Liver (tissue), 8 donors: ENCODE measurements at regions not wholly inside any gene's neighbourhood (a gene's known extent, or its start where the extent isn't known, plus 50 kb on each side); places are given as distances from the start of the nearest gene placed in this dataset.

Experiments used
- DNase-seq: peaks from one replicate; pipeline ENCODE4 v3.0.0-alpha.2; 2017; ENCODE audit warnings: low spot score
- H3K27ac ChIP-seq, 2 donors: one replicate each; pipeline ENCODE4 v1.7.0; 2013; ENCODE audit warnings: inconsistent platforms in 2 of 2, low read length in 2 of 2, control low read depth in 1 of 2, low read depth in 1 of 2, mild to moderate bottlenecking in 1 of 2
- H3K27me3 ChIP-seq, 4 donors: one replicate each; pipeline versions ENCODE4 v1.6.1 to v1.7.0; 2013; ENCODE audit warnings: low read length in 3 of 4, inconsistent platforms in 1 of 4, mild to moderate bottlenecking in 1 of 4, moderate library complexity in 1 of 4; ENCODE audit not compliant: control insufficient read depth in 4 of 4, insufficient read depth in 4 of 4
- H3K36me3 ChIP-seq, 4 donors: one replicate each; pipeline versions ENCODE4 v1.6.1 to v1.7.0; 2013; ENCODE audit warnings: low read length in 3 of 4, mild to moderate bottlenecking in 3 of 4, low read depth in 1 of 4, moderate library complexity in 1 of 4; ENCODE audit not compliant: control insufficient read depth in 4 of 4, insufficient read depth in 3 of 4
- H3K4me1 ChIP-seq, 4 donors: one replicate each; pipeline versions ENCODE4 v1.6.1 to v1.7.0; 2013; ENCODE audit warnings: low read length in 3 of 4, mild to moderate bottlenecking in 3 of 4, moderate library complexity in 1 of 4; ENCODE audit not compliant: control insufficient read depth in 4 of 4, insufficient read depth in 4 of 4
- H3K4me3 ChIP-seq, 3 donors: one replicate each; pipeline versions ENCODE4 v1.6.1 to v1.7.0; 2013; ENCODE audit warnings: low read length in 3 of 3, control low read depth in 1 of 3, low read depth in 1 of 3, mild to moderate bottlenecking in 1 of 3
- H3K9ac ChIP-seq, 2 donors: one replicate each; pipeline ENCODE4 v1.7.0; 2013; ENCODE audit warnings: low read length in 2 of 2, mild to moderate bottlenecking in 2 of 2, moderate library complexity in 2 of 2, control low read depth in 1 of 2, low read depth in 1 of 2
- H3K9me3 ChIP-seq, 4 donors: one replicate each; pipeline versions ENCODE4 v1.6.1 to v1.7.0; 2013; ENCODE audit warnings: low read length in 3 of 4; ENCODE audit not compliant: control insufficient read depth in 4 of 4
- CTCF ChIP-seq: fragments of 150-350 bp; IDR thresholded peaks from 2 replicates; pipeline ENCODE4 v1.5.1; 2017; ENCODE audit warnings: improper control_type of control experiment, low read depth, low read length; ENCODE audit not compliant: missing input control
- EGR1 ChIP-seq, 2 donors: IDR thresholded peaks; 2 replicates each; pipeline ENCODE4 v1.6.1; 2016 to 2018; ENCODE audit warnings: antibody characterized with exemption in 2 of 2, low read depth in 2 of 2
- FOXA2 ChIP-seq: IDR thresholded peaks from 2 replicates; pipeline ENCODE4 v1.6.1; 2016; ENCODE audit warnings: antibody characterized with exemption
- GABPA ChIP-seq, 2 donors: IDR thresholded peaks in 1 of 2; conservative IDR thresholded peaks in 1 of 2; 2 replicates each; pipeline ENCODE4 v1.6.1; 2016; ENCODE audit warnings: antibody characterized with exemption in 2 of 2, mild to moderate bottlenecking in 1 of 2, moderate library complexity in 1 of 2
- HNF4G ChIP-seq: IDR thresholded peaks from 2 replicates; pipeline ENCODE4 v1.6.1; 2016; ENCODE audit warnings: antibody characterized with exemption
- JUND ChIP-seq, 2 donors: IDR thresholded peaks; 2 replicates each; pipeline ENCODE4 v1.6.1; 2016; ENCODE audit warnings: antibody characterized with exemption in 2 of 2
- NR2F2 ChIP-seq: IDR thresholded peaks from 2 replicates; pipeline ENCODE4 v1.6.1; 2016; ENCODE audit warnings: antibody characterized with exemption
- RAD21 ChIP-seq, 2 donors: IDR thresholded peaks; 2 replicates each; pipeline ENCODE4 v1.6.1; 2016; ENCODE audit warnings: antibody characterized with exemption in 2 of 2, mild to moderate bottlenecking in 2 of 2
- REST ChIP-seq: IDR thresholded peaks from 2 replicates; pipeline ENCODE4 v1.6.1; 2016; ENCODE audit warnings: antibody characterized with exemption, mild to moderate bottlenecking
- RXRA ChIP-seq, 2 donors: IDR thresholded peaks; 2 replicates each; pipeline ENCODE4 v1.6.1; 2017 to 2018; ENCODE audit warnings: antibody characterized with exemption in 2 of 2, mild to moderate bottlenecking in 1 of 2
- SP1 ChIP-seq: IDR thresholded peaks from 2 replicates; pipeline ENCODE4 v1.6.1; 2018; ENCODE audit warnings: antibody characterized with exemption, mild to moderate bottlenecking
- TAF1 ChIP-seq: conservative IDR thresholded peaks from 2 replicates; pipeline ENCODE4 v1.6.1; 2016; ENCODE audit warnings: antibody characterized with exemption, mild to moderate bottlenecking
- YY1 ChIP-seq: IDR thresholded peaks from 2 replicates; pipeline ENCODE4 v1.6.1; 2016; ENCODE audit warnings: antibody characterized with exemption, mild to moderate bottlenecking
- ZBTB33 ChIP-seq: IDR thresholded peaks from 2 replicates; pipeline ENCODE4 v1.6.1; 2016; ENCODE audit warnings: antibody characterized with exemption
- WGBS: extraction: QIAGEN DNeasy Blood & Tissue Kit; methylation state at CpG from one replicate; pipeline ENCODE4 v1.1.7; 2013; 5-methylcytosine and 5-hydroxymethylcytosine counted together
- TF ChIP-seq, protein P1 (sequence below): IDR thresholded peaks from 2 replicates; pipeline ENCODE4 v1.6.1; 2016; ENCODE audit warnings: antibody characterized with exemption
- donor health status: healthy.
- donor health status: healthy.
- donor health status: healthy.
- donor health status: healthy.
- donor health status: healthy.

- Histone ChIP-seq H3K9me3 (peaks cover 0 to 18% (median 5%) of the 10 kb centered on the region in 4 donors), H3K36me3 (no peaks in the 10 kb centered on the region), H3K27me3 (peaks cover 0 to 4% (median 0%) of the 10 kb centered on the region in 4 donors), H3K4me3 (no peak overlapping the region), H3K9ac (no peak overlapping the region), H3K27ac (no peak overlapping the region), H3K4me1 (no peaks in the 10 kb centered on the region)
- no peak for TF ChIP-seq TAF1
- TF ChIP-seq EGR1 (IDR thresholded peaks at IDR 0.05; ENCODE audit: low read depth in 2 of 2), result no peak
- no peak for TF ChIP-seq FOXA2
- TF ChIP-seq YY1, result no peak
- DNase-seq, result no peak
Observed at GRCh38 chr9:84502066-84502465, 161.5 kb upstream of the SLC28A3 start.

DNA sequence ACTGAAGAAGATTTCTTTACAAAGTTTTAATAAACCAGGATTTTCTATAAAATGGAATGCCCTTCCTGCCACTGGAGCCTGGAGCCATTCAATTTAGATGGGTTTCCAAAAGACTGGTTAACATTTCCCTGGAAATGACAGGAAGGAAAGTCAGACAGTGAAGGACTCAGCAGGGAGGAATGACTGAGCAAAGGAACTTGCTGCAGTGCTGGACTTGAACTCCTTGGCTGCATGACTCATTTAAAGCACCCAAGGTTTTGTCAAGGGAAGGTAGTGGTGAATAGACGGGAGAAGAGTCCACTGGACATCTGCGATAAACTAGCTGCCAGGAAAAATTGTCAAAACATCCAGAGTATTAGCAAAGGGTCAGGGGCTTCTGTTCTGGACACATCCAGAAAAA, 163.8 kb upstream of the SLC28A3 start:
- Histone ChIP-seq H3K27me3 (no peaks in the 10 kb centered on the region), H3K9me3 (peaks cover 0 to 29% (median 8%) of the 10 kb centered on the region in 4 donors), H3K9ac (no peak overlapping the region), H3K27ac (no peak overlapping the region), H3K4me1 (no peaks in the 10 kb centered on the region), H3K36me3 (no peaks in the 10 kb centered on the region), H3K4me3 (no peak overlapping the region)
- no peak for DNase-seq
- WGBS, result 81% methylated on average over 2 of the region's 2 CpGs
- TF ChIP-seq SP1 (no peak), GABPA (IDR thresholded peaks at IDR 0.05 in 1 of 2, conservative IDR thresholded peaks at IDR 0.05 in 1 of 2) (no peak), HNF4G (no peak), ZBTB33 (no peak), RXRA (IDR thresholded peaks at IDR 0.05) (no peak), NR2F2 (no peak), YY1 (no peak), FOXA2 (no peak), JUND (IDR thresholded peaks at IDR 0.05) (no peak), RAD21 (IDR thresholded peaks at IDR 0.05) (no peak), REST (no peak), EGR1 (IDR thresholded peaks at IDR 0.05; ENCODE audit: low read depth in 2 of 2) (no peak), CTCF (no peak)
- TF ChIP-seq, protein P1, sequence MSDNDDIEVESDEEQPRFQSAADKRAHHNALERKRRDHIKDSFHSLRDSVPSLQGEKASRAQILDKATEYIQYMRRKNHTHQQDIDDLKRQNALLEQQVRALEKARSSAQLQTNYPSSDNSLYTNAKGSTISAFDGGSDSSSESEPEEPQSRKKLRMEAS, result no peak
